ENCODE measurements at regions not wholly inside any gene's neighbourhood (a gene's known extent, or its start where the extent isn't known, plus 50 kb on each side); places are given as distances from the start of the nearest gene placed in this dataset.

GRCh38 chr2:64212346-64212745, 68.1 kb upstream of the PELI1 start:
- H3K9me3 Mint-ChIP-seq (ENCODE audit: low read depth), result no peaks in the 10 kb centered on the region
- H3K27ac Mint-ChIP-seq, result no peak overlapping the region
- DNase-seq (ENCODE audit: low spot score, unreplicated experiment), result no peak
- H3K4me3 Mint-ChIP-seq (ENCODE audit: low read depth), result no peak overlapping the region
- no peak for TF ChIP-seq CTCF (IDR thresholded peaks at IDR 0.05; ENCODE audit: unreplicated experiment)
- peaks cover 20% of the 10 kb centered on the region for H3K4me1 Mint-ChIP-seq (ENCODE audit: low read depth)
- no peaks in the 10 kb centered on the region for H3K27me3 Mint-ChIP-seq
- H3K36me3 Mint-ChIP-seq (ENCODE audit: insufficient read depth), result no peaks in the 10 kb centered on the region

GRCh38 chr2:64212801-64213321, 68.6 kb upstream of the PELI1 start:
- Mint-ChIP-seq H3K4me1 (ENCODE audit: low read depth) (peaks cover 21% of the 10 kb centered on the region), H3K27ac (no peak overlapping the region), H3K9me3 (ENCODE audit: low read depth) (no peaks in the 10 kb centered on the region), H3K36me3 (ENCODE audit: insufficient read depth) (no peaks in the 10 kb centered on the region), H3K27me3 (no peaks in the 10 kb centered on the region), H3K4me3 (ENCODE audit: low read depth) (no peak overlapping the region)
- DNase-seq (ENCODE audit: low spot score, unreplicated experiment), result no peak
- TF ChIP-seq CTCF (IDR thresholded peaks at IDR 0.05; ENCODE audit: unreplicated experiment), result no peak

- H3K36me3 Mint-ChIP-seq (ENCODE audit: insufficient read depth), result no peaks in the 10 kb centered on the region
- no peaks in the 10 kb centered on the region for H3K27me3 Mint-ChIP-seq
- H3K27ac Mint-ChIP-seq, result peak overlapping the region; percentile 51
- H3K9me3 Mint-ChIP-seq (ENCODE audit: low read depth), result no peaks in the 10 kb centered on the region
- TF ChIP-seq CTCF (IDR thresholded peaks at IDR 0.05; ENCODE audit: unreplicated experiment), result no peak
- no peak overlapping the region for H3K4me3 Mint-ChIP-seq (ENCODE audit: low read depth)
- DNase-seq (ENCODE audit: low spot score, unreplicated experiment), result no peak
- peaks cover 21% of the 10 kb centered on the region for H3K4me1 Mint-ChIP-seq (ENCODE audit: low read depth)
Observed at GRCh38 chr2:64213532-64214275, 69.5 kb upstream of the PELI1 start.

GRCh38 chr2:64214281-64215115, 70.3 kb upstream of the PELI1 start:
- H3K27ac Mint-ChIP-seq, result peak overlapping the region; percentile 76
- peaks cover 23% of the 10 kb centered on the region for H3K4me1 Mint-ChIP-seq (ENCODE audit: low read depth)
- no peaks in the 10 kb centered on the region for H3K36me3 Mint-ChIP-seq (ENCODE audit: insufficient read depth)
- H3K4me3 Mint-ChIP-seq (ENCODE audit: low read depth), result no peak overlapping the region
- DNase-seq (ENCODE audit: low spot score, unreplicated experiment), result no peak
- no peaks in the 10 kb centered on the region for H3K9me3 Mint-ChIP-seq (ENCODE audit: low read depth)
- TF ChIP-seq CTCF (IDR thresholded peaks at IDR 0.05; ENCODE audit: unreplicated experiment), result no peak
- H3K27me3 Mint-ChIP-seq, result no peaks in the 10 kb centered on the region

- no peak for DNase-seq (ENCODE audit: low spot score, unreplicated experiment)
- no peaks in the 10 kb centered on the region for H3K9me3 Mint-ChIP-seq (ENCODE audit: low read depth)
- H3K27ac Mint-ChIP-seq, result no peak overlapping the region
- no peaks in the 10 kb centered on the region for H3K36me3 Mint-ChIP-seq (ENCODE audit: insufficient read depth)
- no peaks in the 10 kb centered on the region for H3K27me3 Mint-ChIP-seq
- TF ChIP-seq CTCF (IDR thresholded peaks at IDR 0.05; ENCODE audit: unreplicated experiment), result no peak
- peaks cover 50% of the 10 kb centered on the region for H3K4me1 Mint-ChIP-seq (ENCODE audit: low read depth)
- no peak overlapping the region for H3K4me3 Mint-ChIP-seq (ENCODE audit: low read depth)
Observed at GRCh38 chr2:64217198-64217869, 73.1 kb upstream of the PELI1 start.
